Astrocyte (in vitro differentiated cells and primary cell): ENCODE measurements at regions not wholly inside any gene's neighbourhood (a gene's known extent, or its start where the extent isn't known, plus 50 kb on each side); places are given as distances from the start of the nearest gene placed in this dataset.

Source experiments
- EZH2 ChIP-seq: IDR thresholded peaks from 2 replicates; pipeline ENCODE4 v1.6.1; 2012; ENCODE audit warnings: mild to moderate bottlenecking, low read length, inconsistent platforms; ENCODE audit not compliant: insufficient read depth
- TF ChIP-seq, protein P1 (sequence below): IDR thresholded peaks from 2 replicates; pipeline ENCODE4 v1.5.1; 2011; ENCODE audit warnings: low read depth, mild to moderate bottlenecking, inconsistent platforms, low read length, moderate library complexity; ENCODE audit not compliant: insufficient read depth

DNA sequence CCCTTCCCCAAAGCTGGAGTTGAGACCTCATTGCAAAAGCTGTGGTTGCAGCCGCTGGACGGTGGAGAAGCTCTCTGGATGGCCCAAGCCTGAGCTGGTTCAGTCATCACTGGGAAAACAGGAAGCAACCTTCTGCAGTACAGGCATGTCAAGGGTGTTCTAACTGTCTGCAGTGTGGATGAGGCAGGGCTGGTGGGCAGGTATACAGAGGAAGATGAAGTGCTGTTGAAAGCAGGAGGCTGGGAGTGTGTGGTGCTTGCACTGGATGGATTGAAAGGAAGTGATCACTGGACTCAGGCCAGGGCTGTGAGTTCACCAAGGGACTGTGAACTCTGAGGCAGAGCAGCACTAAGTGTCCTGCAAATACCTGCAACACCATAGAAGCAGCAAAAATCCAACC is 89.0 kb upstream of the NOX3 start:
- TF ChIP-seq, protein P1, sequence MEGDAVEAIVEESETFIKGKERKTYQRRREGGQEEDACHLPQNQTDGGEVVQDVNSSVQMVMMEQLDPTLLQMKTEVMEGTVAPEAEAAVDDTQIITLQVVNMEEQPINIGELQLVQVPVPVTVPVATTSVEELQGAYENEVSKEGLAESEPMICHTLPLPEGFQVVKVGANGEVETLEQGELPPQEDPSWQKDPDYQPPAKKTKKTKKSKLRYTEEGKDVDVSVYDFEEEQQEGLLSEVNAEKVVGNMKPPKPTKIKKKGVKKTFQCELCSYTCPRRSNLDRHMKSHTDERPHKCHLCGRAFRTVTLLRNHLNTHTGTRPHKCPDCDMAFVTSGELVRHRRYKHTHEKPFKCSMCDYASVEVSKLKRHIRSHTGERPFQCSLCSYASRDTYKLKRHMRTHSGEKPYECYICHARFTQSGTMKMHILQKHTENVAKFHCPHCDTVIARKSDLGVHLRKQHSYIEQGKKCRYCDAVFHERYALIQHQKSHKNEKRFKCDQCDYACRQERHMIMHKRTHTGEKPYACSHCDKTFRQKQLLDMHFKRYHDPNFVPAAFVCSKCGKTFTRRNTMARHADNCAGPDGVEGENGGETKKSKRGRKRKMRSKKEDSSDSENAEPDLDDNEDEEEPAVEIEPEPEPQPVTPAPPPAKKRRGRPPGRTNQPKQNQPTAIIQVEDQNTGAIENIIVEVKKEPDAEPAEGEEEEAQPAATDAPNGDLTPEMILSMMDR: no peak
- no peak for TF ChIP-seq EZH2
